ENCODE measurements at regions not wholly inside any gene's neighbourhood (a gene's known extent, or its start where the extent isn't known, plus 50 kb on each side); places are given as distances from the start of the nearest gene placed in this dataset.

- TF ChIP-seq RAD21 (IDR thresholded peaks at IDR 0.05): no peak
- no peak for TF ChIP-seq CTCF (IDR thresholded peaks at IDR 0.05; ENCODE audit: low read depth, low read length, missing input control)
- TF ChIP-seq EGR1 (IDR thresholded peaks at IDR 0.05; ENCODE audit: low read depth in 2 of 2): no peak
- TF ChIP-seq, protein P1, sequence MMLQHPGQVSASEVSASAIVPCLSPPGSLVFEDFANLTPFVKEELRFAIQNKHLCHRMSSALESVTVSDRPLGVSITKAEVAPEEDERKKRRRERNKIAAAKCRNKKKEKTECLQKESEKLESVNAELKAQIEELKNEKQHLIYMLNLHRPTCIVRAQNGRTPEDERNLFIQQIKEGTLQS (IDR thresholded peaks at IDR 0.05): no peak
- no peak for TF ChIP-seq TAF1 (conservative IDR thresholded peaks at IDR 0.05)
- no peak for TF ChIP-seq JUND (IDR thresholded peaks at IDR 0.05)
- no peak for TF ChIP-seq YY1 (IDR thresholded peaks at IDR 0.05)
- TF ChIP-seq GABPA (IDR thresholded peaks at IDR 0.05 in 1 of 2, conservative IDR thresholded peaks at IDR 0.05 in 1 of 2): no peak
These were observed 77.8 kb upstream of the SLC35B3 start for GRCh38 chr6:8513174-8513573.

Data from liver (tissue), 3 donors.